Keratinocyte (primary cell): ENCODE measurements at regions not wholly inside any gene's neighbourhood (a gene's known extent, or its start where the extent isn't known, plus 50 kb on each side); places are given as distances from the start of the nearest gene placed in this dataset.

Experiments used
- EZH2 ChIP-seq: IDR thresholded peaks from one replicate; pipeline ENCODE4 v1.6.1; 2012; ENCODE audit warnings: inconsistent platforms, mild to moderate bottlenecking, low read length, moderate library complexity
- TF ChIP-seq, protein P1 (sequence below), 3 experiments: IDR thresholded peaks in 1 of 3; conservative IDR thresholded peaks in 1 of 3; optimal IDR thresholded peaks in 1 of 3; 2 replicates in 2 of 3; 3 replicates in 1 of 3; pipeline versions ENCODE3 to v1.5.1; 2011; ENCODE audit warnings: low read length in 3 of 3, mild to moderate bottlenecking in 3 of 3, moderate library complexity in 2 of 3, control low read depth in 1 of 3, inconsistent platforms in 1 of 3; ENCODE audit not compliant: insufficient read depth in 2 of 3; ENCODE audit errors: extremely low read depth in 1 of 3

DNA sequence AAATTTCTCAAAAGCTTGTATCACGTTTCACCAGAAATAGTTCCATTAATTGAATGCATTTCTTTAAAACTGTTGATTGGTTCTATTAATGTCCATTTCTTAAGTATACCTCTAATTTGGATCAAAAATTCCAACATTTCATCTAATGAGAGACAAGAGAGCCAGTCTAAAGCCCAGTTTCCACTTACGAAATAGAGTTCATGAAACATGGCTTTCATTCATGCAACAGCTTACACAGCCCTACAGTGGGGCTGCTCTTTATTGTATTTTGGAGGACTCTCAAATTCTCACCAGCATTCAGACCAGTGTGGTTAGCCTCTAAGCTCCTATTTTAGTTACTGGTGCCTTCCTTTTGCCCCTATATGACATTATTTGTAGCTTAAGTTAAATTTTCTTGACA, 566.9 kb upstream of the RGMB start:
- TF ChIP-seq, protein P1, sequence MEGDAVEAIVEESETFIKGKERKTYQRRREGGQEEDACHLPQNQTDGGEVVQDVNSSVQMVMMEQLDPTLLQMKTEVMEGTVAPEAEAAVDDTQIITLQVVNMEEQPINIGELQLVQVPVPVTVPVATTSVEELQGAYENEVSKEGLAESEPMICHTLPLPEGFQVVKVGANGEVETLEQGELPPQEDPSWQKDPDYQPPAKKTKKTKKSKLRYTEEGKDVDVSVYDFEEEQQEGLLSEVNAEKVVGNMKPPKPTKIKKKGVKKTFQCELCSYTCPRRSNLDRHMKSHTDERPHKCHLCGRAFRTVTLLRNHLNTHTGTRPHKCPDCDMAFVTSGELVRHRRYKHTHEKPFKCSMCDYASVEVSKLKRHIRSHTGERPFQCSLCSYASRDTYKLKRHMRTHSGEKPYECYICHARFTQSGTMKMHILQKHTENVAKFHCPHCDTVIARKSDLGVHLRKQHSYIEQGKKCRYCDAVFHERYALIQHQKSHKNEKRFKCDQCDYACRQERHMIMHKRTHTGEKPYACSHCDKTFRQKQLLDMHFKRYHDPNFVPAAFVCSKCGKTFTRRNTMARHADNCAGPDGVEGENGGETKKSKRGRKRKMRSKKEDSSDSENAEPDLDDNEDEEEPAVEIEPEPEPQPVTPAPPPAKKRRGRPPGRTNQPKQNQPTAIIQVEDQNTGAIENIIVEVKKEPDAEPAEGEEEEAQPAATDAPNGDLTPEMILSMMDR (optimal IDR thresholded peaks at IDR 0.05 in 1 of 3, IDR thresholded peaks at IDR 0.05 in 1 of 3, conservative IDR thresholded peaks at IDR 0.05 in 1 of 3; ENCODE audit: extremely low read depth in 1 of 3, insufficient read depth in 2 of 3, low read length in 3 of 3) = no peak
- TF ChIP-seq EZH2 = no peak
